GM21360 (cell line): ENCODE measurements at regions not wholly inside any gene's neighbourhood (a gene's known extent, or its start where the extent isn't known, plus 50 kb on each side); places are given as distances from the start of the nearest gene placed in this dataset.

Experiments
- ATAC-seq: cut with Tn5 transposase; IDR thresholded peaks from one replicate; pipeline ENCODE4 v1.9.1; 2021; ENCODE audit warnings: mild to moderate bottlenecking, moderate library complexity; ENCODE audit not compliant: unreplicated experiment

DNA sequence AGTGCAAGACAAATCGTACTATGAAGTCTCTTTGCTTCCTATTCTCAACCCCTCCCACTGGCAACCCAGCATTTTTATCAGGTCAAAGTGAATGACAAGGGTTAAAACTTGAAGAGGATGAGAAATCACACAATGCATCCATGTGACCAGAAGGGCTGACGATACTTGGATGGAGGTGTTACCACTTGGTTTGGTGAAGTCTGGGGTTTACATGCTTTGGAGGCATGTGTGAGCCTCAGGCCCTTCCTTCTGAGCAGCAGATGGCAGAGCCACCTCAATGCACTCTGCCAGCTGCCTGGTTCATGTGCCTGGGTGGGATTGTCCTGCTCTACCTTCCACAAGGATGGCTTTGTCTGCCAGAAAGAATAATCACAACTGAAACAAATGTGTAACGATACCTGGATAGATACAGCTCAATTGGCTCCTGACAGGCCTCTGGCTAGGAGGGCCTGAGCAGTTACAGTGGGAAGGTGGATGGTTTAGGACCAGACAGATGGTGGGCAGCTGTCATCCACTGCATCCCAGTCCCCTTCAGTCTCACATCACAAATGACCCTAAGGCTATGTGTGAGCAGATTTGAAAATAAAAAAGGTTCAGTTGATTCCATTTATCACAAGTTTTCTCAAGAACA lies 51.5 kb upstream of the CNIH3 start:
- ATAC-seq = no peak

DNA sequence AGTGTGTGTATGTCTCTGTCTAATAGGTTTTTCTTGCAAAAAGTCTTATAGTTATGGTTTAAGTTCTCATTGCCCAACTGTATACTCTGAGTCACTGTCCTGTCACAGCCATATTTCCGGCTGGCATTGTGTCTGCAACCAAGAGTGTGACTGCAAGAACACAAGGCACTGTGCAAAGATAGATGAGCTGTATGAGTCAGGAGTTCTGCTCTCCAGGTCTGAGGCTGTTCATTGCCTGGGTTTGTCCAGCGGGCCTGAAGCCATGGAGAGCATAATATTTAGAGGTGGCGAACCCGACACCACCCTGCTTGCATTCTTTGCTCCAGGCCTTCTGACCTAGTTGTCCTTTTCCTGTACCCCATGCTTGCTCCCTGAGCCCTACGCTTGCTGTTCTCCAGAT lies 50.9 kb upstream of the CNIH3 start:
- ATAC-seq = no peak

DNA sequence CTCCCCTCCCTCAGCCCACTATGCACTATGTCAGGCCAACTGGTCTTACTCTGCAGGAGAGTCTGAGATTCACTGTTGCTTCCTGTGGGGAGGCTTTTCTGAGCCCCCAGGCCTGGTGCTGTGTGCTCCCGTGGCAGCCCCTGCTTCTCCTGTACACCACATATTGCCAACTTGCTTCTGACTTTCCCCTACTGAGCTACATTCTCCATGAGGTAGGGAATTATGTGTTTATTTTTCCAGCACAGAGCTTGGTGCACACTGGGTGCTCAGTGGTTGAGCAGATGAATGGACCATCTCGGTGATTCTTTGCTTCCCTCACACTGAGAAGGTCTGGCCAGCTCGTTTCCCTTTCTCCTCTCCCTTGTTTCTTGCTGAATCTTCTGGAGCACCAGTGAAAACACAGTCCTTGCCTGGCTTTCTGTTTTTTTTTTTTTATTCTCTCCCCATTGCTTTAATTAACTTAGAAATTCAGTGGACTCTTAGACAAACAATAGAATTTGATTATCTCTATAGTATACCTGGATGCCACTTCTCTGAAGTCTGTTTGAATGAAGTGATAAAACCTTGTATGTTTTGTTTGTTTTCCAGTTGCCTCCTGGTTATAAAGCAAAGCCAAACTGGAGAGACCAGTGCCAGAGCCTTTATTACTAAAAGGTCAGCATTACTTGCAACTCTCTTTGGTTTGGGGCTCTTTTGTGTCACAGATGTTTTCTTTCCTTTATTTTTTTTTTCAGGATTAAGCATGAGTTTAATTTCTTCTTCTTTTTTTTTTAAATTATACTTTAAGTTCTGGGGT lies 50.3 kb upstream of the CNIH3 start:
- no peak for ATAC-seq
